ENCODE measurements at regions not wholly inside any gene's neighbourhood (a gene's known extent, or its start where the extent isn't known, plus 50 kb on each side); places are given as distances from the start of the nearest gene placed in this dataset.
"Not testable (repeated sequence)": the region's sequence is repeated elsewhere in the genome, so short reads cannot be mapped to it uniquely, and the experiment has no call there.

DNA sequence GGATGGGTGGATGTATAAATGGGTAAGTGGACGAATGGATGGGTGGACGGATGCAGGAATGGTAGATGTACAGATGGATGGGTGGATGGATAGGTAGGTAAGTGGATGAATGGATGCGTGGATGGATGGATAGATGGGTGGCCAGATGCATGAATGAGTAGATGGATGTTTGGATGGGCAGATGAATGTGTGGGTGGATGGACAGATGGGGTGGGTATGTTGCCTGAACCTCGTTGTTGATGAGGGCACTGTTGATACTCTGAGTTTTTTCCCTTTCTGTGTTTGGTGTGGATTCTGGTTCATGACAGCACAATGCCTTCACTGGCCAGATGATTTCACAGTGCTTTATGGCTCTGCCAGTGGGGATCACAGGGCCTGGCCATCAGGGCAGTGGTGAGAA is 208.3 kb downstream of the NPIPB11 start:
- DNase-seq: no peak

- not testable (repeated sequence) for DNase-seq
These were observed 208.9 kb downstream of the NPIPB11 start for GRCh38 chr16:29197494-29198100.

DNA sequence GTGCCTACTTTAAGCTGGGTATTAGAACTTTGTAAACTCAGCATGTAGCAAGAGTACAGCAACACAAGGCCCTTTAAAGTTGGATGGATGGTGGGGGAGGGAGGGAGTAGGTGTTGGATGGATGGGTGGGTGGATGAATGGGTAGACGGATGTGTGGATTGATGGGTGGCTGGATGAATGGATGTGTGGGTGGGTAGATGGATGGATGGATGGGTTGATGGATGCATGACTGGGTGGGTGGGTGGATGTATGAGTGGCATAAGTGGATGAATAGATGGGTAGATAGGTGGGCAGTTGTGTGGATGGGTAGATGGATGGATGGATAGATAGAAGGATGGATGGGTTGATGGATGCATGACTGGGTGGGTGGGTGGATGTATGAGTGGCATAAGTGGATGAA is 209.8 kb downstream of the NPIPB11 start:
- DNase-seq: not testable (repeated sequence)

DNA sequence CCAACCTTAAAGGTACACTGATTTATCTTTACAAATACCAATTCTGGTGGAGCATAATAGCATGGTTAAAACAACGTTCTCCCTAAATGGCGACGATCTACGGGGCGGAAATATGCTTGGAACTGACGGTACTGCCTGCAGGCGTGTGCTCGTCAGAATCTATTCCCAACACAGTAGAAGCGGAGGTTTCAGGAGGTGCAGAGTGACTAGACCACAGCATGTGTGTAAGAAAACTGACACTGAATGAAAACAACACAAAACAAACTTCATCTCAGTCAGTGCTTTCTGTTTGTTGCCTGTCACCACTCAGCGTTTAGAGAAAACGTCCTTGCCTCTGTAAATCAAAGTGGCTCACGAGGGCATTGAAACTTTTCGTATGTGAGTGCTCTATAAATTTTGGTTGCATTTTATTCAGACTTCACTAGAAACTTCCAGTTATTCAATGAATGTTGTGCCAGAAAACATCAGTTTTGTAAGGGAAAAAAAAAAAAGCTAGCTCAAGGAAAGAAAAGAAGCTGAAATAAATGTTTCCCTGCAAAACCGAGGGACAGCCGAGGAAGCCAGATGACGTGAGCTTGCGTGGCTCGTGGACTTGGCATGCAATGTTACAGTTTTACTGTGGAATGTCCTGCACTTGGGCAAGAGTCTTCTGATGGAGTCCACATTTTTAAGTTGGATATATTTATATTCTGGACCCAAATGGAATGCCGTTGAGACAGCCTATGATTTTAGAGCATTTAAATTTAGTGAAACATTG is 210.4 kb downstream of the LAT start:
- DNase-seq: not testable (repeated sequence)

DNA sequence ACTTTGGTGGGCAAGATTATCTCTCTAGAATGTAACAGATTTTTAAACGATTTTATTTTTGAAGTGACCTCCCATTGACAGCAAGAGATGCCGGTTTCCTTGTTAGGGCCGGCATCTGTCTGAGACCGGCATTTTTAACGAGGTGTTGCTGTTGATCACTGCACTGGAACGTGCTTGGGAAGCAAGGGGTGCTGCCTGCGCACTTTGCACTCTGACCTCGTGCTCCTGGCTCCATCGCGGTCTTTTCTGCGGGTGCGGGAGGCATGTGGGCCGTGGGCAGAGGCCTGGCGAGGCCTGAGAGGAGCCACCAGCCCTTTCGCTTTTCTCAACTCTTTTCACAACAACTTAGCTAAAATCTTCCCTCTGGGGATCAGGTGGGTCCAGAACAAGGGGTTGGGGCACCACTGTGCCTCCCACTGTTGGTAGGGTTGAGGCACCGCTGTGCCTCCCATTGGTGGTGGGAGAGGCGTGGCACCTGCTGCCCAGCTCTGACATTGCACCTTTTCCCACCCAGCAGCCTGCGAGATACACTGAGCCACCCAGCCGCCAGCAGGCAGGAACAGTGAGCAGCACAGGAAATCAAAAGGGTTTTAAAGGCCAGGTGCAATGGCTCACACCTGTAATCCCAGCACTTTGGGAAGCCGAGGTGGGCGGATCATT is 209.5 kb downstream of the LAT start:
- not testable (repeated sequence) for DNase-seq

- DNase-seq: not testable (repeated sequence)
These were observed 208.8 kb downstream of the LAT start for GRCh38 chr16:29193634-29194033.

DNA sequence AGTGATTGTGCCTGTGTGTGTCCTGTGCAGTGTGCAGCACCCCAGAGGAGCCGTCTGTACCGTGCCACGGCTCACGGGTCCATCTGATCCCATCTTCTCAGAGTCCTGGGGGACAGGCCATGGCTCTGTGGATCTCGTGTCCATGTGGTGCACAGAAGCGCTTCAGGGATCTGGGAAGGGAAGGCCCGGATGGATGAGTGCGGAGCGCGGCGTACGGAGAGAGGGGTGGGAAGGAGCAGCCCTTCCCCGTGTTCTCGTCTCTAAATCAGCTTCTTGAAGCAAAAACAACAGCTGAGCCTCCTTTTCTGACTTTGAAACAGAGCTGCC is 208.4 kb downstream of the LAT start:
- not testable (repeated sequence) for DNase-seq

GRCh38 chr16:29192329-29193247 is 207.7 kb downstream of the LAT start:
- DNase-seq: no peak

DNA sequence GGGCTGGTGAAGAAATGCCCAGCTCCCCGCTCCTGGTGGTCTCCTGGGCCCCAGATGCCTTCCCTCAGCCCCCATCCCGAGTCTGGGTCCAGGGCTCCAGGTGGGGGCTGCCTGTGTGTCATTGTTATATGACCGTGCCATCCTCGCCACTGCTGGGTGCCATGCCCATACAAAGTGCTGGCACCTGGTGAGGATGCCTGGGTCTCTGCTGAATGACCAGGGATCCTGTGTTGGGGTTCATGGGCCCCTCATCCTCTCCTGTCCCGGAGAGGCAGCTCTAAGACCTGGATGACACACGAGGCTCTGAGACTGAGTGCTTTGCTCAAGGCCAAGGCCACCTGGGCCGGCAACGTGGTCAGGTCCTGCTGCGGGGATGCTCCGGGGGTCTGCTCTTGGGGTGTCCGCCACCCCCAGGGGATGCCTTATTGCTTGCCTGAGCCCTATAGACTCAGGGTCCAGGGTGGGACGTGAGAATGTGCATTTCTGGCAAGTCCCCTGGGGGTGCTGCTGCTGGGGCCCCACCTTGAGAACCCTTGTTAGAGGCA is 206.9 kb downstream of the LAT start:
- not testable (repeated sequence) for DNase-seq

GRCh38 chr16:29190553-29191431 is 205.9 kb downstream of the LAT start:
- not testable (repeated sequence) for DNase-seq

GRCh38 chr16:29188806-29189205 is 204.0 kb downstream of the LAT start:
- DNase-seq: not testable (repeated sequence)

DNA sequence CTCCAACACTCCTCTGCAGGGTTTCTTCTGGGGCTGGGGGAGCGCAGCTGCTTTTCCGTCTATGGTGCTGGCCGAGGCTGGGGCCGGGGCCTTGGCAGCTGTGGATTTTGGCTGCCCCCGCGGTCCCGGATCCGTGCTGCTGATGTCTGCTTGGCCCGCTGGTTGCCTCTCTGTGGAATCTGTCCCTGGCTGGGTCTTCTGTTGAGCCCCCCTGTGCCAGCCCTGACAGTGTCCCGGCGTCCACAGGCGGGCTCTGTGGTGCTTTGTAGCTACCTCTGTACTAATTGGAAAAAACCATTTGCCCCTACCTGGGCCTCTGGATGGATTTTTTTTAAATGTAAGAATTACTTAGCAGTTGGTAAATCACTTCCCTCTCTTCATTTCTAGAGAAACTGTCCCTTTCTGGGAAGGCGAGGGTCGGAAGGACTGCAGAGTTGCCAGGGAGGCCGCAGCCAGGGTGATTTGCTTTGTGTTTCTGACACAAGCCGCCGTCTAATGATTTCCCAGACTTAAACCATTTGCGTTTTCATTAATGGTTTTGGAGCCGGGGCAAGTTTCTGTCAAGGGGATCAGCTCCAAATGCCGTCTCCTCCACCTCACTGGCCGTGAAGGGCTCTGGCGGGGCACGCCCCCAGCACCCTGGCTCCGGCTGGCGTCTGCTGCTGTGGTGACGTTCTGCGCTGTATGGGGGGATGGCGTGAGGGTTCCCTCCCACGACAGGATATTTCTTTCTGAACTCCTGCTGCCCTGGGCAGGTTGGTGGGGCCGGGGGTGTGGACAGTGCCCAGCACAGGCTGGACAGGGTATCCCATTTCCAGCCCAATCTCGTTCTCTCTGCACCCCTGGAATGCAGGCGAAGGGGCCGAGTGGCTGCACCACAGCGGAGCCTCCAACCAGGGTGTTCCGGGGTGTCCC is 201.7 kb downstream of the LAT start:
- not testable (repeated sequence) for DNase-seq

GRCh38 chr16:29185872-29186271 is 201.0 kb downstream of the LAT start:
- not testable (repeated sequence) for DNase-seq

DNA sequence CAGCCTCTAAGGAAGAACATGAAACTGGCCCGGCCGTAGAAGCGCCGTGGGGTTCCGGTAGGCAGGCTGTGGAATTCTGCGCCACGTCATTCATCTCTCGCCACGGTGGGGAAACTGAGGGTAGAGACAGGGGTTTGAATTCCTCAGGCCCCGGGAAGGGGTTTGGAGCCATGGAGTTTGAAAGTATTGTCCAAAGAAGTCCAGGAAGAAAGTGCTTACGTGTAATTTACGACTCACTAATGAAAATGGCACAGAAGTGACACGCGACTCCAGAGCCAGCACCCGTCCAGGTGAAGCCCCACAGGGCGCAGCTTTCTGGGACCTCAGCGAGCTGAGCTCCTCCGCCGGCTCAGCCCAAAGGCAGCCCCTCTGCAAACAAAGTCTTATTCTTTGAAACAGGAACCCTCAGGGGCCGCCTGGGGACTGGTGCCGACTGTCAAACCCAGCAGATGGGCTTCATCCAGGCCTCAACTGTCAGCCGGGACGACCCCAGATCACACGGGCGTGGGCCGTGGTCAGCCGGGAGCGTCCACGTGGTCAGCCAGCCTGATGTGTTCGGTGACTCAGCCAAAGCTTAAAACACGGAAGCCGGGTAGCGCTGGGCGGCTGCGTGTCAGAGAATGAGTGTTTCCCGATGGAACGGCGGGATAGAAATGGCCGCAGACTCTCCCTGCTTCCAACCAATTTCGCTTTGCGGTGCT is 200.0 kb downstream of the LAT start:
- not testable (repeated sequence) for DNase-seq

DNA sequence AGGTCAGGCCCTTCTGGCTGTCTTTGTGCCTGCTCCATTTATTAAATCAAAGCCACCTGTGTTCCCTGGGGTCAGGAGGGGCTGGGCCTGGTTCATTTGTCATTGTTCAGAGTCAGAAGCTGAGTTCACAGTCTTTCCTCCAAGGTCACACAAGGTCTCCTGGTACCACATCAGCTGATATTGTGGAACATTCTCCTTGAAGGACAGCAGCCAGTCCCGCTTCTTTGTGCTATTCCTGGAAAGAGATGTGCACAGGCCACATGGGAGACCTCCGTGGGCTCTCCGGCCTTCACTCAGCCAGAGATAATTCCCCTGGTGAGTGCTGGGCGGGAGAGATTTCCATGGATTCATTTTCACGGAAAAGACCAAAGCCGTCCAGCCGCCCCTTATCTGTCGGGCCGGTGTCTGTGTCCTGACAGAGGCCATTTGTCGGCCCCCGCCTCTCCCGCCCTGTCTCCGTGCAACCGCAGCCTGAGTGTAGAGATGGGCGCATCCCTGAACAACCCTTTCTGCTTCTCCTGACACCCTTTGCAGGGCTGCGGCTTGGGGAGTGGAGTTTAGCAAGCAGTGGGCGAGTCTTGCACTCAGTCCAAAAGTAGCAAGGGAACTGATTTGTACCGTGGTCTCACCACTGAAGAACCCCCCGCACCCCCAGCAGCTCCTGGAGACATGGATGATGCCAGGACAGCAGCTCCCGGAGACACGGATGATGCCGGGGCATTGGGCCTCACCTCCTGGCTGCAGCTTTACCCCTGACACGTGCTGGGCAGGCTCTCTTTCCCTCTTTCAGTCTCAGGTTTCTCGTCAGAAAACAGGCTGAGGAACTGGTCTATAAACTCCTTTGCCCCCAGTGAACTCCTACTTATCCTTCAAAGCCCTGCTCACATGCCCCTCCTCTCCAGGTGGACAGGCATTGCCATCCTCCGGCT is 198.4 kb downstream of the LAT start:
- not testable (repeated sequence) for DNase-seq

- no peak for DNase-seq
These were observed 197.6 kb downstream of the LAT start for GRCh38 chr16:29182501-29182900.

DNA sequence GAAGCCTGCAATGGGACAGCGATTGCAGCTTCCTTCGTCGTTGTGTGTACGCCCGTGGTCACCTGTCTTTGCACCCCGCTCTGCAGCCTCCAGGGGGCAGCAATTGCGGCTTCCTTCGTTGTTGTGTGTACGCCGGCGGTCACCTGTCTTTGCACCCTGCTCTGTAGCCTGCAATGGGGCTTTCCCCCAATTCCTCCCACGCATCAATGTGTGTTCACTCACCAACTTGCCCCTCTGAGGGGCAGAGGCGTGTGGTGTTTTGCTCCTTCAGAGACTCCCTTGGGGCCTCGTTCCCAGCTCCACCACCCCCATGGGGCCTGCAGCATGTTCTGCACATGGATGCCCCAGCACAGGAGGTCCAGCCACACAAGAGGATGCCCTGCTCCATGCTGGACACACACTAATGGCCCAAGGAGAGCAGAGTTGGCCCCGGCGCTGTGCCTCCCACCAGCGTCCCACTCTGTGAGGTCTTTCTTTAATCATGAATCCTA is 197.1 kb downstream of the LAT start:
- not testable (repeated sequence) for DNase-seq

DNA sequence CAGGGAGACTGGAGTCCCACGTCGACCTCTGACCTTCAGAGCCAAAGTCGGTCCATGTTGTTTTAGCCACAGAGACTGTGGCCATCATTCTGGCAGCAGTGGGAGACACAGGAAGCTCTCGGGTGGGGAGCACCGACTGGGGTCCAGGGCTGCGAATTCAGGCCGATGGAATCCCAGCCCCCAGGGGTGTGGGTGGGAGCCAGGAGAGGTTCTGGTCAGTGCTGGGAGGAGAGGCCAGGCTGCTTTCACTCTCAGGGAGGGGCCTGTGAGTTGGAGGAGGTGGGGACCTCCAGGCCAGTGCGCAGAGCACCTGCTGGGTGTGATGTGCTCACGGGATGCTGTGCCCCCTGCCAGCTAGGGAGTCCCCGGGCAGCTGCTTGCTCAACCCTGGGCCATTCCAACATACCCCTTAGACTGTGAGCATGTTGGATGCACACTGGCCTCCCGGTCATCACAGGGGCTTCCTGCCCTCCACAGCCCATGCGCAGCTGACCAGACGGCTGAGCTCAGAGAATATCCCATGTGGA is 196.5 kb downstream of the LAT start:
- not testable (repeated sequence) for DNase-seq

Measured in NCI-H1436 (cell line).